SKM-1 treated with dmso at 0.1 percent for 144 hours (cell line): ENCODE measurements at regions not wholly inside any gene's neighbourhood (a gene's known extent, or its start where the extent isn't known, plus 50 kb on each side); places are given as distances from the start of the nearest gene placed in this dataset.
A peak's percentile ranks its signal among the peaks of the same experiment; 100 is the strongest.

Source experiments
- DNase-seq: peaks from one replicate; lab custom pipeline; 2025; ENCODE audit not compliant: unreplicated experiment; lab: John Stamatoyannopoulos, UW

- DNase-seq, result no peak
Measured at GRCh38 chr4:60117726-60118323, 1082.3 kb upstream of the ADGRL3 start.

- DNase-seq, result no peak
Measured at GRCh38 chr4:60122820-60123219, 1077.3 kb upstream of the ADGRL3 start.

- DNase-seq, result no peak
Measured at GRCh38 chr4:60128888-60129287, 1071.2 kb upstream of the ADGRL3 start.

GRCh38 chr4:60129740-60130139 lies 1070.4 kb upstream of the ADGRL3 start:
- DNase-seq, result no peak

GRCh38 chr4:60133375-60133774 lies 1066.8 kb upstream of the ADGRL3 start:
- DNase-seq, result no peak

GRCh38 chr4:60134099-60134498 lies 1066.0 kb upstream of the ADGRL3 start:
- DNase-seq, result no peak

- DNase-seq, result no peak
Measured at GRCh38 chr4:60155088-60155487, 1045.0 kb upstream of the ADGRL3 start.

GRCh38 chr4:60173103-60173502 lies 1027.0 kb upstream of the ADGRL3 start:
- DNase-seq, result no peak

- DNase-seq, result no peak
Measured at GRCh38 chr4:60173718-60174117, 1026.4 kb upstream of the ADGRL3 start.

GRCh38 chr4:60175241-60175640 lies 1024.9 kb upstream of the ADGRL3 start:
- DNase-seq, result no peak

- no peak for DNase-seq
Measured at GRCh38 chr4:60187428-60187827, 1012.7 kb upstream of the ADGRL3 start.

GRCh38 chr4:60189286-60189685 lies 1010.8 kb upstream of the ADGRL3 start:
- DNase-seq, result no peak

GRCh38 chr4:60194214-60194613 lies 1005.9 kb upstream of the ADGRL3 start:
- DNase-seq, result no peak

- no peak for DNase-seq
Measured at GRCh38 chr4:60195256-60195655, 1004.9 kb upstream of the ADGRL3 start.

- peak; percentile 35 for DNase-seq
Measured at GRCh38 chr4:60201052-60201673, 999.0 kb upstream of the ADGRL3 start.

- DNase-seq, result no peak
Measured at GRCh38 chr4:60209588-60209987, 990.5 kb upstream of the ADGRL3 start.

- no peak for DNase-seq
Measured at GRCh38 chr4:60215906-60216305, 984.2 kb upstream of the ADGRL3 start.

- no peak for DNase-seq
Measured at GRCh38 chr4:60216752-60217151, 983.4 kb upstream of the ADGRL3 start.

GRCh38 chr4:60221866-60222265 lies 978.3 kb upstream of the ADGRL3 start:
- no peak for DNase-seq

- DNase-seq, result no peak
Measured at GRCh38 chr4:60223208-60223923, 976.8 kb upstream of the ADGRL3 start.

- no peak for DNase-seq
Measured at GRCh38 chr4:60241866-60242265, 958.3 kb upstream of the ADGRL3 start.

GRCh38 chr4:60249784-60250183 lies 950.3 kb upstream of the ADGRL3 start:
- no peak for DNase-seq
